Vagina (tissue), 2 donors: ENCODE measurements at regions not wholly inside any gene's neighbourhood (a gene's known extent, or its start where the extent isn't known, plus 50 kb on each side); places are given as distances from the start of the nearest gene placed in this dataset.

Experiments
- POLR2AphosphoS5 ChIP-seq, 2 donors: sonication (generic); formaldehyde crosslinking; IDR thresholded peaks; one replicate each; pipeline ENCODE4 v1.9.0; 2017; ENCODE audit warnings: antibody characterized with exemption in 2 of 2, mild to moderate bottlenecking in 2 of 2, low read depth in 1 of 2; ENCODE audit not compliant: insufficient read depth in 1 of 2
- TF ChIP-seq, protein P1 (sequence below), 3 experiments: fragments of 450-650 bp in 2 of 3; fragments of 200-600 bp in 1 of 3; sonication (generic) in 1 of 3; IDR thresholded peaks; one replicate each; pipeline ENCODE4 v1.5.1; 2017 to 2019; ENCODE audit warnings: antibody characterized with exemption in 3 of 3, mild to moderate bottlenecking in 2 of 3, moderate library complexity in 2 of 3

DNA sequence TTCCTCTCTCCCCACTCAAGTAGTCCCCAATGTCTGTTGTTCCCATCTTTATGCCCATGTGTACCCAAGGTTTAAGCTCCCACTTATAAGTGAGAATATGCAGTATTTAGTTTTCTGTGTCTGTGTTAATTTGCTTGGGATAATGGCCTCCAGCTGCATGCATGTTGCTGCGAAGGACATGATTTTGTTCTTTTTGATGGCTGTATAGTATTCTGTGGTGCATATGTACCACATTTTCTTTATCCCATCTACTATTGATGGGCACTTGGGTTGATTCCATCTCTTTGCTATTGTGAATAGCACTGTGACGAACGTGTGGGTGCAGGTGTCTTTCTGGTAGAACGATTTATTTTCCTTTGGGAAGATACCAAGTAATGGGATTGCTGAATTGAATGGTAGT, 170.2 kb upstream of the AUTS2 start:
- TF ChIP-seq, protein P1, sequence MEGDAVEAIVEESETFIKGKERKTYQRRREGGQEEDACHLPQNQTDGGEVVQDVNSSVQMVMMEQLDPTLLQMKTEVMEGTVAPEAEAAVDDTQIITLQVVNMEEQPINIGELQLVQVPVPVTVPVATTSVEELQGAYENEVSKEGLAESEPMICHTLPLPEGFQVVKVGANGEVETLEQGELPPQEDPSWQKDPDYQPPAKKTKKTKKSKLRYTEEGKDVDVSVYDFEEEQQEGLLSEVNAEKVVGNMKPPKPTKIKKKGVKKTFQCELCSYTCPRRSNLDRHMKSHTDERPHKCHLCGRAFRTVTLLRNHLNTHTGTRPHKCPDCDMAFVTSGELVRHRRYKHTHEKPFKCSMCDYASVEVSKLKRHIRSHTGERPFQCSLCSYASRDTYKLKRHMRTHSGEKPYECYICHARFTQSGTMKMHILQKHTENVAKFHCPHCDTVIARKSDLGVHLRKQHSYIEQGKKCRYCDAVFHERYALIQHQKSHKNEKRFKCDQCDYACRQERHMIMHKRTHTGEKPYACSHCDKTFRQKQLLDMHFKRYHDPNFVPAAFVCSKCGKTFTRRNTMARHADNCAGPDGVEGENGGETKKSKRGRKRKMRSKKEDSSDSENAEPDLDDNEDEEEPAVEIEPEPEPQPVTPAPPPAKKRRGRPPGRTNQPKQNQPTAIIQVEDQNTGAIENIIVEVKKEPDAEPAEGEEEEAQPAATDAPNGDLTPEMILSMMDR (IDR thresholded peaks at IDR 0.05): no peak
- TF ChIP-seq POLR2AphosphoS5 (IDR thresholded peaks at IDR 0.05; ENCODE audit: insufficient read depth in 1 of 2, low read depth in 1 of 2): no peak
